ENCODE measurements at regions not wholly inside any gene's neighbourhood (a gene's known extent, or its start where the extent isn't known, plus 50 kb on each side); places are given as distances from the start of the nearest gene placed in this dataset.

DNA sequence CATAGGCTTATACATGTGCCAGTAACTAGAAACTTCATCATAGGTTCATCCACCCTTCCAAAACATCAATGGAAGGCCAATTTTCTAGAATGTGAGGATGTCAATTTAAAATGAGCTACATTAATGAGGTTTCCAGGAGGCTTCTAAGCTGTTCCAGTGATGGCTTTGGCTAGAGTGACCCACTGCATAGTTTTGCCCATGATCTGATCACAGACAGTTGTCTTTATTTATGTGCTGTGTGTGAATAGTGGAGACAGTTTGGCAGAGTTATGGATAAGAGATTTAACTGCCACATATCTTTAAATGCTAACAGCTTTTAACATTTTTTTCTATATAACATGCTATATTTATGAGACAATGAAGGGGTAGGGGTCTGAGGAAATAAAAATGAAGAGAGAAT is 139.0 kb upstream of the ZNF462 start:
- Histone ChIP-seq H2AFZ (replicated peaks) (no peak overlapping the region), H3K36me3 (no peaks in the 10 kb centered on the region), H3K4me3 (no peak overlapping the region), H3F3A (ENCODE audit: low read depth) (no peaks in the 10 kb centered on the region), H3K9me3 (ENCODE audit: low read depth) (no peaks in the 10 kb centered on the region), H3K27me3 (no peaks in the 10 kb centered on the region), H3K4me1 (peaks cover 3% of the 10 kb centered on the region), H3K4me2 (no peak overlapping the region), H3K27ac (no peak overlapping the region), H4K20me1 (ENCODE audit: low read depth) (no peaks in the 10 kb centered on the region), H3K9ac (no peak overlapping the region), H3K79me2 (ENCODE audit: low read depth) (no peaks in the 10 kb centered on the region)
- H3K36me3 Mint-ChIP-seq: peaks cover 1% of the 10 kb centered on the region
- no peak overlapping the region for H3K27ac Mint-ChIP-seq
- DNase-seq (ENCODE audit: low spot score): no peak
- no peaks in the 10 kb centered on the region for H3K4me1 Mint-ChIP-seq
- no peaks in the 10 kb centered on the region for H3K27me3 Mint-ChIP-seq (ENCODE audit: insufficient read depth, low read depth)
- TF ChIP-seq EZH2phosphoT487 (IDR thresholded peaks at IDR 0.05): no peak
- no peak for TF ChIP-seq EZH2 (IDR thresholded peaks at IDR 0.05)
- TF ChIP-seq, protein P1, sequence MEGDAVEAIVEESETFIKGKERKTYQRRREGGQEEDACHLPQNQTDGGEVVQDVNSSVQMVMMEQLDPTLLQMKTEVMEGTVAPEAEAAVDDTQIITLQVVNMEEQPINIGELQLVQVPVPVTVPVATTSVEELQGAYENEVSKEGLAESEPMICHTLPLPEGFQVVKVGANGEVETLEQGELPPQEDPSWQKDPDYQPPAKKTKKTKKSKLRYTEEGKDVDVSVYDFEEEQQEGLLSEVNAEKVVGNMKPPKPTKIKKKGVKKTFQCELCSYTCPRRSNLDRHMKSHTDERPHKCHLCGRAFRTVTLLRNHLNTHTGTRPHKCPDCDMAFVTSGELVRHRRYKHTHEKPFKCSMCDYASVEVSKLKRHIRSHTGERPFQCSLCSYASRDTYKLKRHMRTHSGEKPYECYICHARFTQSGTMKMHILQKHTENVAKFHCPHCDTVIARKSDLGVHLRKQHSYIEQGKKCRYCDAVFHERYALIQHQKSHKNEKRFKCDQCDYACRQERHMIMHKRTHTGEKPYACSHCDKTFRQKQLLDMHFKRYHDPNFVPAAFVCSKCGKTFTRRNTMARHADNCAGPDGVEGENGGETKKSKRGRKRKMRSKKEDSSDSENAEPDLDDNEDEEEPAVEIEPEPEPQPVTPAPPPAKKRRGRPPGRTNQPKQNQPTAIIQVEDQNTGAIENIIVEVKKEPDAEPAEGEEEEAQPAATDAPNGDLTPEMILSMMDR (IDR thresholded peaks at IDR 0.05): no peak
- H3K4me3 Mint-ChIP-seq: no peak overlapping the region
- peaks cover 4% of the 10 kb centered on the region for H3K9me3 Mint-ChIP-seq

DNA sequence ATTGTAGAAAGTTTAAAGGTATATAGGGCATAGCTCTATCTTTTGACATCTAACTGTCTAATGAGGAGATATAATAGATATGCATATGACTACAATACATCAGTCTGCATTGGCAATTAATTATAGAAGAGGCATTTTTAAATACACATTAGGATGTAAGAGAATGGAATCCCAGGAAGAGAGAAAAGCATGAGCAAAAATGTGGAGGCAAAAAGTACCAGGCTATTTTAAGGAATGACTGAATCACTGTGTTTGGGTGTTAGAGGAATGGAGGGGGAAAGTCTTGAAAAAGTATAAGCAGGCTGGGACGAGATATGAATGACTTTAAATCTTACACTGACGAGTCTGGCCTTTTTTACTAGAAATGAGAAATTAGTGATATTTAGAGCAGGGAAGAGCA is 138.4 kb upstream of the ZNF462 start:
- H3K36me3 Mint-ChIP-seq: peaks cover 1% of the 10 kb centered on the region
- Histone ChIP-seq H4K20me1 (ENCODE audit: low read depth) (no peaks in the 10 kb centered on the region), H3F3A (ENCODE audit: low read depth) (no peaks in the 10 kb centered on the region), H3K9ac (no peak overlapping the region), H3K4me1 (peaks cover 3% of the 10 kb centered on the region), H3K27ac (no peak overlapping the region), H3K27me3 (no peaks in the 10 kb centered on the region), H3K4me3 (no peak overlapping the region), H3K4me2 (no peak overlapping the region), H2AFZ (replicated peaks) (no peak overlapping the region), H3K79me2 (ENCODE audit: low read depth) (no peaks in the 10 kb centered on the region), H3K36me3 (no peaks in the 10 kb centered on the region), H3K9me3 (ENCODE audit: low read depth) (no peaks in the 10 kb centered on the region)
- no peak for DNase-seq (ENCODE audit: low spot score)
- H3K27me3 Mint-ChIP-seq (ENCODE audit: insufficient read depth, low read depth): no peaks in the 10 kb centered on the region
- no peak overlapping the region for H3K4me3 Mint-ChIP-seq
- no peak overlapping the region for H3K27ac Mint-ChIP-seq
- no peaks in the 10 kb centered on the region for H3K4me1 Mint-ChIP-seq
- peaks cover 1% of the 10 kb centered on the region for H3K9me3 Mint-ChIP-seq
- TF ChIP-seq EZH2phosphoT487 (IDR thresholded peaks at IDR 0.05) (no peak), EZH2 (IDR thresholded peaks at IDR 0.05) (no peak)
- TF ChIP-seq, protein P1 (IDR thresholded peaks at IDR 0.05): no peak

DNA sequence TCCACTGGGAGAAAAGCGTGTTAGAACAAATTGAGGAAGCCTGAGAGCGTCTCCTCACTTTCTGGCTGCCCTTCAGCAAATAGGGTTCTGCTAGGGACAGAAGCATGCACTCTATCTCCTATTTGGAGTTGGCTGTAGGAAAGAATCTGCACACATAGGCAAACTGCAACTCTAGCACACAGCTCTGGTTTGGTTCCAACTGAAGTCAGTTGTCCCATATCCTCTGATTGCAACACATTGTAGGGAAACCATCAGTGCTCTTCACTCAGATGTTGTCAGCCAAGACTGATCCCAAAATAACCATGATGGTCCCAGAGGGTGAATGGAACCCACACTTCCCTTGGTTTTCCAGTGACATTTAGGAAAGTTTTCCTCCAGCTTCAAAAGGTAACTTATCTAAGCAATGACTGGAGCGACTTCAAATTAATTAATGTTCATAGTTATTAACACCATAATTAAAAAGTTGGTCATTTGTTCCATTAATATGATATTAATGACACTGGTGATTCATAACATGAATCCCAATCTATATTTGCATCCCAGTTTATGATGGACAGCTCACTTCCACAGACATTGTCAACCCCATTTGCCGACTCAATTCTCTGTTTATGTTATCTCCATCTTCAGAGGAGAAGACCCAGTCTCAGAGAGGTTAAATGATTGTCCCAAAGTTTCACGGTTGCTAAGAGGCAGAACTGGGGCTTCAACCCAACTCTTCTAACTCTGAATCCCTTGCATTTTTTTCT is 136.7 kb upstream of the ZNF462 start:
- no peak for DNase-seq (ENCODE audit: low spot score)
- Mint-ChIP-seq H3K27me3 (ENCODE audit: insufficient read depth, low read depth) (no peaks in the 10 kb centered on the region), H3K4me3 (no peak overlapping the region), H3K4me1 (no peaks in the 10 kb centered on the region), H3K27ac (no peak overlapping the region), H3K9me3 (no peaks in the 10 kb centered on the region), H3K36me3 (no peaks in the 10 kb centered on the region)
- H2AFZ ChIP-seq (replicated peaks): no peak overlapping the region
- H3K79me2 ChIP-seq (ENCODE audit: low read depth): no peaks in the 10 kb centered on the region
- H3K9ac ChIP-seq: no peak overlapping the region
- H3K27ac ChIP-seq: no peak overlapping the region
- no peaks in the 10 kb centered on the region for H3K36me3 ChIP-seq
- no peak overlapping the region for H3K4me3 ChIP-seq
- no peaks in the 10 kb centered on the region for H4K20me1 ChIP-seq (ENCODE audit: low read depth)
- H3K4me2 ChIP-seq: no peak overlapping the region
- peaks cover 3% of the 10 kb centered on the region for H3K4me1 ChIP-seq
- H3F3A ChIP-seq (ENCODE audit: low read depth): no peaks in the 10 kb centered on the region
- H3K27me3 ChIP-seq: no peaks in the 10 kb centered on the region
- TF ChIP-seq EZH2 (IDR thresholded peaks at IDR 0.05): no peak
- no peak for TF ChIP-seq EZH2phosphoT487 (IDR thresholded peaks at IDR 0.05)
- TF ChIP-seq, protein P1 (IDR thresholded peaks at IDR 0.05): no peak
- no peaks in the 10 kb centered on the region for H3K9me3 ChIP-seq (ENCODE audit: low read depth)

Measured in neural progenitor cell (in vitro differentiated cells).